WI38 (cell line): ENCODE measurements at regions not wholly inside any gene's neighbourhood (a gene's known extent, or its start where the extent isn't known, plus 50 kb on each side); places are given as distances from the start of the nearest gene placed in this dataset.

Experiments used
- H3K4me3 ChIP-seq: 2 replicates; pipeline ENCODE4 v1.5.1; 2011; ENCODE audit warnings: low read depth, mild to moderate bottlenecking, control low read depth, low read length
- CTCF ChIP-seq: IDR thresholded peaks from 2 replicates; pipeline ENCODE4 v1.5.1; 2012; ENCODE audit warnings: low read depth, mild to moderate bottlenecking, control low read depth, low read length

- TF ChIP-seq CTCF = no peak
- H3K4me3 ChIP-seq = no peak overlapping the region
These were observed 268.4 kb upstream of the ATP11B start for GRCh38 chr3:182524711-182525401.

GRCh38 chr3:182525766-182526374 lies 267.4 kb upstream of the ATP11B start:
- no peak overlapping the region for H3K4me3 ChIP-seq
- TF ChIP-seq CTCF = no peak

GRCh38 chr3:182527745-182528144 lies 265.6 kb upstream of the ATP11B start:
- H3K4me3 ChIP-seq = no peak overlapping the region
- TF ChIP-seq CTCF = no peak

GRCh38 chr3:182530316-182530715 lies 263.0 kb upstream of the ATP11B start:
- no peak overlapping the region for H3K4me3 ChIP-seq
- TF ChIP-seq CTCF = no peak

GRCh38 chr3:182533394-182533793 lies 259.9 kb upstream of the ATP11B start:
- no peak for TF ChIP-seq CTCF
- no peak overlapping the region for H3K4me3 ChIP-seq

- H3K4me3 ChIP-seq = no peak overlapping the region
- no peak for TF ChIP-seq CTCF
These were observed 248.8 kb upstream of the ATP11B start for GRCh38 chr3:182544542-182544941.

GRCh38 chr3:182562274-182562673 lies 231.0 kb upstream of the ATP11B start:
- TF ChIP-seq CTCF = no peak
- no peak overlapping the region for H3K4me3 ChIP-seq
